HAP-1 (cell line): ENCODE measurements at regions not wholly inside any gene's neighbourhood (a gene's known extent, or its start where the extent isn't known, plus 50 kb on each side); places are given as distances from the start of the nearest gene placed in this dataset.

Experiments used
- DNase-seq, 2 experiments: peaks; one replicate each; pipeline ENCODE4 v3.0.0-alpha.2; 2016 to 2020; ENCODE audit warnings: low spot score in 2 of 2
- H3K27me3 ChIP-seq: fragments of 250-450 bp; sonication (Bioruptor Pico); 2 replicates; pipeline ENCODE4 v1.5.1; 2020; ENCODE audit warnings: low read depth, mild to moderate bottlenecking, moderate library complexity
- H3K36me3 ChIP-seq: fragments of 250-450 bp; sonication (Bioruptor Pico); replicated peaks from 2 replicates; pipeline ENCODE4 v1.5.1; 2020; ENCODE audit warnings: mild to moderate bottlenecking
- H3K4me1 ChIP-seq: fragments of 250-450 bp; sonication (Bioruptor Pico); 2 replicates; pipeline ENCODE4 v1.5.1; 2020; ENCODE audit warnings: mild to moderate bottlenecking
- H3K4me3 ChIP-seq: fragments of 250-450 bp; sonication (Bioruptor Pico); 2 replicates; pipeline ENCODE4 v1.5.1; 2020; ENCODE audit warnings: mild to moderate bottlenecking, moderate library complexity
- H3K9me3 ChIP-seq: fragments of 250-450 bp; sonication (Bioruptor Pico); 2 replicates; pipeline ENCODE4 v1.5.1; 2020; ENCODE audit warnings: mild to moderate bottlenecking, moderate library complexity
- in situ Hi-C: fragments of 300-500 bp; cut with MboI; formaldehyde crosslinking; loops from 3 replicates; pipeline ENCODE4 v1.14.3; 2020; ENCODE audit warnings: low sequenced_read_pairs, inconsistent platforms, mixed read lengths

DNA sequence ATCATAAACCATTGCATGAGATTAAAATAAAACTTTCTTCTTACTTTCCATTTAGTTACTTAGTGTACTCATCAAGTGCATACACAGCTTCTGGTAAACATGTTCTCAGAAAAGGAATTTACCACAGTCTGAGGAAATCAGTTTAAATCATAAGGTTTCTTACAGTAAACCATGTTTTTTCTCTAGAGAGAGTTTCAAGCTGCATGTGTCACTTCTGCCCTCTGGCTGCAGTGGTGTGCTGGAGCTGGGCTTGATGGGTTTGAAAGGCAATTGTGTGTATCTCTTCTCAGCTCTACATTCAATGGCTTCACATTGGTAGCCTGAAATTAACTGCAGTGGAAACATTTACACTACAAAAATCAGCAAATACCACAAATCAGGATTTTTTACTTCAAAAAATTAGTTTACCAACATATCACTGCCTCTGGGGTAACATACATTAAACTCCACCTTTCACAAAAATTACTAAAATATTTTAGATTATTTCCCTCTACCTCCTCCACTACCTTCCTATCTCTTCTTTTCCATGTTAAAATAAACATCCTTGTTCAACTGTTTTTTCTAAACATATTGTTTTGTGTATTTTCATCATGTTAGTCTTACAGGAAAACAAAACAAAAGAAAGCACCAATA, 414.3 kb downstream of the ANXA1 start:
- H3K36me3 ChIP-seq, result no peaks in the 10 kb centered on the region
- H3K4me3 ChIP-seq, result no peak overlapping the region
- in situ Hi-C loops, result no loop called here
- no peaks in the 10 kb centered on the region for H3K27me3 ChIP-seq
- no peaks in the 10 kb centered on the region for H3K9me3 ChIP-seq
- DNase-seq, result no peak
- no peaks in the 10 kb centered on the region for H3K4me1 ChIP-seq

DNA sequence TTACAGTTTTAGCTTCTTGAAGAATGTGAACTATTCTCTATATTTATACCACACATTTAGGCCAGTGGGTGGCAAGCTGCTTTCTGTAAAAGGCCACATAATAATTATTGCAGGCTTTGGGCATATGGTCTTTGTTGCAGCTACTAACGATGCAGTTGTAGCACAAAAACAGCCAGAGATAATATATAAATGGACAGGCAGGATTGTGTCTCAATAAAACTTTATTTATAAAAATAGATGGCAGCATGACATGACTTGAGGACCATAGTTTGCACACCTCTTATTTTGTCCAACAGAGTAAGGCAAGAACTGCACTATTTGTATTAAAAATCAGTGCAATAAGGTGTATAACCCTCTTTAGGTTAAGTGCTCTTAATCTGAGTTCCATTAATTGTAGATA, 415.0 kb downstream of the ANXA1 start:
- Histone ChIP-seq H3K4me1 (no peaks in the 10 kb centered on the region), H3K27me3 (no peaks in the 10 kb centered on the region), H3K9me3 (no peaks in the 10 kb centered on the region), H3K36me3 (no peaks in the 10 kb centered on the region), H3K4me3 (no peak overlapping the region)
- no peak for DNase-seq
- in situ Hi-C loops, result no loop called here

DNA sequence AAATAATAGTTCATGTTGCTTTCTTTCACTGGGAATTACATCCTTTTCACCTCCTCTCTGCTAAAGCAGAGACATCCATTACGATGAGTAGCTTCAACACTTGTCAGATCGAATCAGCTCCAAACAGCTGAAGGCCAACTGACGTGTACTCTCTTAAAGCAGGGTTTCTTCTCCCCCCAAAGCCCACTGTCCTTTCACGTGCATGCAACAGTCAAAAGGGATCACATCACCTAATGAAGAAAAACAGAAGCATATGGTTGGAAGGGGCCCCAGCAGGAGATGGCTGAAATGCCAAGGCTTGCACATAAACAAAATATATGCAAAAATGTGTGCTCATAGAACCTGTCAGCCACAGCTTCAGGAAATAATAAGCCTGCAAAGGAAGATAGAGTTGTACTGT, 421.6 kb downstream of the ANXA1 start:
- Histone ChIP-seq H3K27me3 (no peaks in the 10 kb centered on the region; the same call in 1 of the 2 replicates), H3K4me1 (no peaks in the 10 kb centered on the region), H3K4me3 (no peak overlapping the region), H3K36me3 (no peaks in the 10 kb centered on the region), H3K9me3 (no peaks in the 10 kb centered on the region)
- DNase-seq, result no peak
- in situ Hi-C loops, result no loop called here

DNA sequence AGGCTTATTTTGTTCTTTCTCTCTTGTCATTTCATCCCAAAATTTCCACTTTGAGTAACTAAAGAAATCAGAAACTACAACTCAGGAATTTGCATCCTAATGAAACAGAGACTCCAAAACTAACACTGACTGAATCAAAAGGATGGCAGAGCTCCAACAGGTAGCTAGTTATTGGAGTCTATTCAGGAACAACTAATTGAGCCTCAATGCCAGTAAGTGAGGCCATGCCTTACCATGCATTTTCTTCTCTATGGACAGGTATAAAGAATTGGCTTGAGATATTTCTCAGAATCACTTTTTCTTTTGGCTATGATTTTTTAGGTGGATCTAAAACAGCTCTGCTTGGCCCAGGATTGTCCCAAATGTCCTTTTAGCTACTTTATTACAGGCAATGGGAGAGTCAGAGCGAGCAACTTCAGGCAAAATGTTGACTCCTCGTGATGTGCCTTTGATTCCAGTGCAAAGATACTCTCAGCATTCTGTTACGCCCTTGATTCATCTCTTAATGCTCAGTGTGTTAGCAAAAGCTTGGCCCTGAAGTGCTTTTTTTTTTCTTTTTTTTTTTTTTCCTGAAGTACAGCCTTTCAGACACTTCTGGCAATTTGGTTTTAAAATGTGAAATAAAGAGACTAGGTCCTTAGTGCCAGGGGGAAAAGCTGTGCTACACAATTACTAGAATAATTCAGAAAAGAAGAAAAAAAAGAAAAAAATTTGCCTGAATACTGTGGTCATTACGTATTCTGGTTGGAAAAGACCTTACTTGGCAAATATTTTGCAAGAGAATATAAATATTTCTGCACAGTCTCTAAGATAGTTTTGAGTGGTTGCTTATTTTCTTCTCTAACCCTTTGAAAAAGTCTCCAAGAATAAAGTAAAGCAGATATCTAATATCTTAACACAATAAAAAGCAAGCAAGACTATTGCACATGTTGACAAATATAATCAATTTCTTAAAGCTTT, 423.7 kb downstream of the ANXA1 start:
- Histone ChIP-seq H3K9me3 (no peaks in the 10 kb centered on the region), H3K4me3 (no peak overlapping the region), H3K36me3 (no peaks in the 10 kb centered on the region), H3K27me3 (no peaks in the 10 kb centered on the region; the same call in 1 of the 2 replicates), H3K4me1 (no peaks in the 10 kb centered on the region)
- in situ Hi-C loops, result no loop called here
- DNase-seq, result no peak

DNA sequence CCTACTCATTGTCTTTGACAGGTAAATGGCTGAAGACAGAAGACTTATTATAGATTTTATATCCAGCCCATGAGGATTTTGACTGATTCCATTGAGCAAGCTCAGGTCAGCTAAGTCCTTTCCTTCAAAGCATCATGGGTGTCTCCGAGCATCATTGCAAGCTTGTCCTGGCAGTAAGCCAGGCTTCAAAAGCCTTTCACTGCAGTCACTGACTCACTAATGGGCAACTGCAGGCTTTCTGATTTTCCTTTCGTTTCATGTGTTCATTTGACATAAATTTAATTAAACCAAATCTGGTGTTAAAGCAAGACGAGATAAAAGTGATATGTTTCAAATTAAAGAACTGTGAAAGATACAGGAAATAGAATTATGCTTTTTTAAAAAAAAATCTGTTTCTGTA, 426.2 kb downstream of the ANXA1 start:
- Histone ChIP-seq H3K36me3 (no peaks in the 10 kb centered on the region), H3K27me3 (no peaks in the 10 kb centered on the region; the same call in 1 of the 2 replicates), H3K4me1 (no peaks in the 10 kb centered on the region), H3K9me3 (no peaks in the 10 kb centered on the region), H3K4me3 (no peak overlapping the region)
- no peak for DNase-seq
- in situ Hi-C loops, result no loop called here

DNA sequence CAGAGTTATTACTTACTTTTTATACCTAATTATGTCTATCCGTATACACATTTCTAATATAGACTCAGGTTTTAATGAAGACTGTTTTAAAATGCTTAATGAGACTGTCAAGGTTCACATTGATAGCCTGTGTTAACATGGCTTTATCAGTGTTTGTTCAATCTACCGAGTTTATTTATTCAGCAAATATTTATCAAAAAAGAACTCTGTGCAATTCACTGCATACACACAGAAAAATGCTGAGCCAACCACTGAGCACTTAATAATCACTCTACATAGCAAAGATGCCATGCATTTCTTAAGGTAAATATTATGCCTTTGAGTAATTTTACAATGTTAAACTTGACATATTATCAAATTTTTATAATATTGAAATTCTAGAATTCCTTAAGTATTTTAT, 428.2 kb downstream of the ANXA1 start:
- in situ Hi-C loops, result no loop called here
- Histone ChIP-seq H3K36me3 (no peaks in the 10 kb centered on the region), H3K4me3 (no peak overlapping the region), H3K4me1 (no peaks in the 10 kb centered on the region), H3K9me3 (no peaks in the 10 kb centered on the region), H3K27me3 (peaks cover 4% of the 10 kb centered on the region; the same call in 1 of the 2 replicates)
- DNase-seq, result no peak

DNA sequence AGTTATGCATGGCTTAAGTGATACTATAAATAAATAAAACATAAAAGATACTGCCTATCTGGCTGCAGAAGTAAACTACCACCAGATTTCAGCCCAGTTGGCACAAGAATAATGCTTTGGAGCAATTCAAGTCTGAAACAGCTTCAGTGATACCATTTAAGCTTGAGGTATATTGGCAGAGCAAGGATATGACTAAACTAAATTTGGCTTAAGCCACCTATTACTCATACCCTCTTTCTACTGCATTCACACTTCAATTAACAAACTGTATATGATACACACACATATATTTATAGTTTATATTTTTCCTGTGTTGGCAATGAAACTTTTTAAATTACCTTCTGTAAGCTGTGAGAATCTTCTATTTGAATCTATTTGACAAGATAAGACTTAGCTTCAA, 431.9 kb downstream of the ANXA1 start:
- in situ Hi-C loops, result no loop called here
- DNase-seq, result no peak
- H3K36me3 ChIP-seq, result no peaks in the 10 kb centered on the region
- H3K4me1 ChIP-seq, result no peaks in the 10 kb centered on the region
- no peaks in the 10 kb centered on the region for H3K9me3 ChIP-seq
- no peak overlapping the region for H3K4me3 ChIP-seq
- H3K27me3 ChIP-seq, result peaks cover 4% of the 10 kb centered on the region; the same call in 1 of the 2 replicates

DNA sequence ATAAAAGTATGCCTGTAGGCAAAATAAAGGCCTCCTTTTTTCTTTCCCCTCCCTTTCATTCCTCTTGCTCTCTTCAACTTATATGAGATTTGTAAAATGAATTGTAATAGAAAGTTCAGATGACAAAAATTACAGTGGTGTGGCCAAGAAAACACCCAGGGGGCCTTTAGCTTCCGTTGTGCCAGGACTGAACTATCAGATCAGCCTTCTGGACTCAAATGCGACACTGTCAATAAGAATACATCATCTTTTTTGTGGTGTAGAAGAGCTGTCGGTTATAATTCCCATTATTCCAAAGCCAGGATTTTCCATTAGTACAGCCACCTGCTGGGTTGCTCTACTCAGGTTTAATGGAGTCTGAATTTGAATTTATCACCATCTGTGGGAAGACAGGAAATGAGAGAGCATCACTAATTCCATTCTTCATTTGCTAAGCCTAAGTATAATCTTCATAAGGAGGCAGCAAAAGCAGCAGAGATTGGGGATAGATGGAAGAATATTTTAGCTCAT, 443.4 kb downstream of the ANXA1 start:
- in situ Hi-C loops, result no loop called here

DNA sequence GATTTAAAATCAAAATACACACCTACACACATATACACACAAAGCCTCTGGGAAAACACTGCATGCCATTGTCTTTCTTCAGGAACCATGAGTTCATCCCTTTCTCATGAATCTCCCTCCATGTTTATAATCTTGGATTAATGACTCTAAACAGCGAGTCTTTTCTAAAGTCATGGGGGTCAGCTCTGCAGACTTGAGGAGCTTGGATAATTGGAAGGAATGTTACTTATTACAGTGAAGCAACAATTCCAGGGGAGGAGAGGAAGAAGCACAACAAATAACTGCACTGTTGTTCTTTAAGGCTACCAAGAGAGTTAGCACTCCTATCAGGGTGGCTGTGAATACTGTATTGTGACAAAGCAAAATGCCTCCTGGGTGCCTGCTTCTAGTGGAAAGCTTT, 444.7 kb downstream of the ANXA1 start:
- in situ Hi-C loops, result no loop called here
- Histone ChIP-seq H3K4me3 (no peak overlapping the region), H3K9me3 (no peaks in the 10 kb centered on the region), H3K36me3 (no peaks in the 10 kb centered on the region), H3K27me3 (peaks cover 3% of the 10 kb centered on the region; the same call in 1 of the 2 replicates), H3K4me1 (no peaks in the 10 kb centered on the region)
- no peak for DNase-seq

More for the DNA sequence above, 443.4 kb downstream of the ANXA1 start:
- no peaks in the 10 kb centered on the region for H3K9me3 ChIP-seq
- no peak for DNase-seq
- no peaks in the 10 kb centered on the region for H3K36me3 ChIP-seq
- no peaks in the 10 kb centered on the region for H3K4me1 ChIP-seq
- H3K27me3 ChIP-seq, result peaks cover 3% of the 10 kb centered on the region; the same call in 1 of the 2 replicates
- no peak overlapping the region for H3K4me3 ChIP-seq

DNA sequence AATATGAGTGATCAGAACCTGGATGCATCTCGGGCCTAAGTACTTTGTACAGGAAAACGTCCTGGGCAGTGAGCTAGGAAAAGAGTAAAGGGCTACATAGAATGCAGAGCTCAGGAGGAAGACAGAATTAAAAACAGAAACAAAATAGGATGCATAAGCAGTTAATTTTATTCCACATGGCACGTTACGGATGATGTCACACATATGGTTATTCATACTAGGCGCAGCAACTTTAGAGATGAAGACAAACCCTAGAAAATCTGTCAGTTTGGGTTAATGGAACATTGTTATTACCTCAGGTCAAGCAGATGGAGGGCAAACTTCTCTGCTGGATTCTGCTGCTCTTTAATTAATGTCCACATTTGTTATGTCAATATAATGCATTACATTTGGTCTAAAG, 445.4 kb downstream of the ANXA1 start:
- in situ Hi-C loops, result no loop called here

DNA sequence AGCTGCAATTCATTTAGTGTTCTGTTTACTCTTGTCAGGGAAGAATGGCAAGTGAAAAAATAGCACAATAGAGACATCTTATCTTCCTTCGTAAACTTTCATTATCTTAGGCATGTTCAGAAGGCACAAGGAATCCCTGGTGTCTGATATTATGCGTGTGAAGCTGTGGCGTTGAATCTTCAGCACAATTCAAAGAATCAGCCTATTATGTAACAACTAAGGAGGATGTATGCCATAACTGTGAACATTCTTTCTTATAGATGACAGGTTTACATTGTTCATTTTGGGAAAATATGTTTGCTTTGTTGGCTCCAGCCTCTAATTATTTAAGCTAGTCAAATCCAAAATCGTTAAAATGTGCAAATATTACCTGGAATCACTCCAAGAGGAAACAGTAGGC, 446.1 kb downstream of the ANXA1 start:
- in situ Hi-C loops, result no loop called here

More for the DNA sequence above, 445.4 kb downstream of the ANXA1 start:
- H3K27me3 ChIP-seq, result peaks cover 3% of the 10 kb centered on the region; the same call in 1 of the 2 replicates
- no peaks in the 10 kb centered on the region for H3K36me3 ChIP-seq
- no peaks in the 10 kb centered on the region for H3K9me3 ChIP-seq
- DNase-seq, result no peak
- no peak overlapping the region for H3K4me3 ChIP-seq
- H3K4me1 ChIP-seq, result no peaks in the 10 kb centered on the region

DNA sequence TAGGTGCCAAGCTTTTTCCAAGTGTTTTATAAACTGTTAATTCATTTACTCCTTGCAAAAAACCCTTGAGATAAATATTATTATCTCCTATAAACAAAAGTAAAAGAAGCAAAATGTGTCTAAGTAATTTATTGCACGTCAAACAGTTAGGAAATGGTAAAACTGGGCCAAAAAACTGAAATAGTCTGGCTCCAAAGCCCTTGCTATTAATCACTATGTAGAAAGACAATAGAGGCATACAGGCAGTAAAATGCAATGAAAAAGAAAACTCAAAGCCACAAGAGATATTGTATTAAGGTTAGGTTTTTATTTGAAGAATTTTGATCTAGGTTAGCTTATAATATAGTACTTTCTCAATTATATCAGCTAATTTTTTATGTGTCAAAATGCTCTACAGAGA, 457.7 kb downstream of the ANXA1 start:
- no peaks in the 10 kb centered on the region for H3K4me1 ChIP-seq
- no peaks in the 10 kb centered on the region for H3K36me3 ChIP-seq
- DNase-seq, result no peak
- H3K4me3 ChIP-seq, result no peak overlapping the region
- 0 out of 2 replicates have a peak, but pooled peaks cover 3% of the 10 kb centered on the region for H3K27me3 ChIP-seq
- H3K9me3 ChIP-seq, result no peaks in the 10 kb centered on the region
- in situ Hi-C loops, result no loop called here

More for the DNA sequence above, 446.1 kb downstream of the ANXA1 start:
- Histone ChIP-seq H3K27me3 (peaks cover 3% of the 10 kb centered on the region; the same call in 1 of the 2 replicates), H3K36me3 (no peaks in the 10 kb centered on the region), H3K9me3 (no peaks in the 10 kb centered on the region), H3K4me3 (no peak overlapping the region), H3K4me1 (no peaks in the 10 kb centered on the region)
- DNase-seq, result no peak

DNA sequence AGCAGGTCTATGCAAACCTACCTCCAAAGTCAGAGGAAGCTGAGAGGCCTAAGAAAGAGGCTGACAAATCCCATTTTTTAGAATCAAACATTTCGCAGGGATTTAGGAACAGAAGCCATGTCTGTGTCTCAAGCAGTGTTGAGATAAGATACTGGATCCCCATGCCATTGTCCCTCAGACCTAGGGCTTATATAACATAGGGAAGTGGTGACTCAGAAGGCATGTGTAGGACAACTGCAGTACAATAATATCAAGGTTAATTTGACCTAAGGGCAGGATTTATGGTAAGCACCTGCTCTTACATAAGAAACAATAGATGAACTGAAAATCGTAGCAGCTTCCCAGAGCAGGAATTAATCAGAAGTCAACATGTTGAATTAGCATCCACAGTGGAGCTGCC, 459.4 kb downstream of the ANXA1 start:
- no peak for DNase-seq
- Histone ChIP-seq H3K4me3 (no peak overlapping the region), H3K9me3 (no peaks in the 10 kb centered on the region), H3K27me3 (0 out of 2 replicates have a peak, but pooled peaks cover 3% of the 10 kb centered on the region), H3K4me1 (no peaks in the 10 kb centered on the region), H3K36me3 (no peaks in the 10 kb centered on the region)
- in situ Hi-C loops, result no loop called here
